Endothelial cell of umbilical vein (primary cell): ENCODE measurements at regions not wholly inside any gene's neighbourhood (a gene's known extent, or its start where the extent isn't known, plus 50 kb on each side); places are given as distances from the start of the nearest gene placed in this dataset.

Experiments
- CTCF ChIP-seq, 2 donors: IDR thresholded peaks; 1 replicate in 1 of 2; 2 replicates in 1 of 2; pipeline ENCODE4 v1.5.1; 2011; ENCODE audit warnings: low read length in 2 of 2, mild to moderate bottlenecking in 2 of 2, moderate library complexity in 2 of 2, control low read depth in 1 of 2, inconsistent platforms in 1 of 2, low read depth in 1 of 2; ENCODE audit not compliant: insufficient read depth in 1 of 2; ENCODE audit errors: extremely low read depth in 1 of 2
- POLR2A ChIP-seq: IDR thresholded peaks from 2 replicates; pipeline ENCODE4 v1.6.1; 2012; ENCODE audit warnings: low read depth, mild to moderate bottlenecking, control low read depth, low read length

DNA sequence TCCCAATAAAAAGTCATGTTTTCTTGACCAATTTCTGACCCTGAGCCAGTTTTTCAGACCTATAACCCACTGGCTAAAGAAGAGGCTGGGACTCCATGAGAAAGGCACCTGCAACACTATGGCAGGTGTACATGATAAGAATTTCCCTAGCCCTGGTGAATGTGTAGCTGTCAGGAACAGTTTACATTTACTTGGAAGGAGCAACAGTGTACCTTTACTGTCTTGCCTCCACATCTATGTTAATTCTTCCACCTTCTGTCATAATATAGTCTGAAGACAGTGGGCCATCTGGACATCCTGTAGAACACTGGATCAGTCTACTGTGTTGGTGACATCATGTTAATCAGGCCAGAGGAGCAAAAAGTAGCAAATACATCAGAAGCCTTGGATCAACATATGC lies 72.1 kb upstream of the CD82 start:
- no peak for TF ChIP-seq POLR2A
- TF ChIP-seq CTCF (IDR thresholded peaks at IDR 0.05; ENCODE audit: extremely low read depth in 1 of 2, insufficient read depth in 1 of 2, low read depth in 1 of 2, low read length in 2 of 2), result no peak
